Activated gamma-delta T cell treated with Interleukin-2 at 50 U/mL for 16 hours (primary cell): ENCODE measurements at regions not wholly inside any gene's neighbourhood (a gene's known extent, or its start where the extent isn't known, plus 50 kb on each side); places are given as distances from the start of the nearest gene placed in this dataset.

Experiments used
- DNase-seq: peaks from one replicate; pipeline ENCODE4 v3.0.0-alpha.2; 2020

DNA sequence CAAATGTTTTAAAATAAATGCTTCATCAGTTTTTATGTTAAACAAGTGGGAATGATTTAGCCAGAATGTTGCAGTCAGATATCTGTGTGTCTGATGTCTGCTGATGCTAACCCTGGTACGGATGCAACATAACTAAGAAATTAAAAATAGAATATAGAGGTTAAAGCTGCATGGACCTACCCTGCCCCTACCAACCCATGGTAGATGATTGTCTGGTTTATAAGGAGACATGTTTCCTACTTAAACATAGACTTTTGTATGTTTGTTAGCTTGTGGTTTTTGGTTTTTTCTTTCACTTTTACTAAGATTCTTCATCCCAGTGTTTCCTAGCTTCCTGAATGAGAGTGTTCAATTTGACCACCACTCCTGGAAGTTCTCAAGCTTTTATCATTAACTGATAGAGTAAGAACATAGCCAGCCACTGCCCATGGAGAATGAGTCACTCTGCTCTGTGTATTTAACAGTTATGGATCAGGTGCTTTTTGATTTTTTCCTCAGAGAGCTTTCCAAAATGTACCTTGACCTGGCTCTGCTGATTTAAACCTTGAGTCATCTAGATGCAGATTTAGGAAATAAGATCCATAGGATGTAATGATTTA lies 70.7 kb upstream of the VEPH1 start:
- DNase-seq = no peak

- no peak for DNase-seq
Measured at GRCh38 chr3:157573281-157573680, 70.1 kb upstream of the VEPH1 start.

DNA sequence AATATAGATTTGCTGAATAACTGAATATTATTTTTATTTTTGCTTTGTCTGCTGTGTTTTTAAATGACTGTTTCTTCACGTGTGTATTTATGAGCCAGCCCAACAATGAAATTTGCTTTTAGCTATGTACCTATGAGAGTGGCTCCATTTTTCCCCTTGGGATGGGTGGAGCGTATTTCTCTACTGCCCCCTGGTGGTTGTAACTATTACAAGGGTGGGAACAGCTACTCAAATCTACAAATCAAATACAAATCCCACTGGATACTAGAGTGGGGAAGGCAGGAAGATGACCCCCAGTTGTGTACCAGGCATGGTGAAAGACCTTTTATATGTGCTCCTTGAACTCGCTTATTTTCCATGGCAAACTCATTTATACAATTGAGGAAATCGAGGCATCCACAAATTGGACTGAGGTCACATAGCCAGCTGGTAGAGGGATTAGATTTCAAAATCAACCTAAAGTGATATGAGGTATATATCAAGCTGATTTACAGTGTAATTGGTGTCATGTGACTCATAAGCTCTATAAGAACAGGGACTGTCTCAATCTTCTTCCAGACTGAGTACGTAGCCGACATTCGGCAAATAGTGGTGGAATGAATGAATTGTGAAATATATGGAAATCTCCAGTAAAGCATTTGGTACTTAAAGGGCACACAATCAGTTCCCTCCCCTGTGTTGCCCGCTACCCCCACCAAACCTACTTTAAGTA lies 69.5 kb upstream of the VEPH1 start:
- DNase-seq = no peak

DNA sequence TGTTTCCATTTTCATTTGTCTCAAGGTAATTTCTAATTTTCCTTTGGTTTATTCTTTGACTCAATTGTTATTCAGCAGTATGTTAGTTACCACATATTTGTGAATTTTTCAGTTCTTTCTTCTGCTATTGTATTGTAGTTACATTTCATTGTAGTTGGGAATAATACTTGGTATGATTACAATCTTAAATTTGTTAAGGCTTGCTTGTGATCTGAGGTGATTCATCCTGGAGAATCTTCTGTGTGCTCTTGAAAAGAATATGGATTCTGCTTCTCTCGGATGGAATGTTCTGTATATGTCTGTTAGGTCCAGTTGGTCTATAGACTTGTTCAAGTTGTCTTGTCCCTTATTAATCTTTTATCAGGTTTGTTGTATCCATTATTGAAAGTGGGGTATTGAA lies 63.4 kb upstream of the VEPH1 start:
- no peak for DNase-seq

DNA sequence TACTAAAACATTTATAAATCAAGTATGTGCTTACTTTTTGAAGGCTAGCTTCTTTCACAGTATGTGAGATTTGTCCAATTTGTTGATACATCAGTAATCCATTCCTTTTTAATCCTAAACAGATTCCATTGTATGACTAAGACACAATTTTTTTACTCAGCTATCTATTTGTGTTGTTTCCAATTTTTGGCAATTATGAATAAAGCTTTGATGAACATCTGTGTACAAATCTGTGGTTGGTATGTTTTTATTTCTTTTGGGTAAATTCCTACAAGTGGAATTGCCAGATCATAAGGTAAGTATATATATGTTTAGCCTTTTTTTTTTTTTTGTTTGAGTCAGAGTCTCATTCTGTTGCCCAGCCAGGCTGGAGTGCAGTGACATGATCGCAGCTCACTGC lies 56.2 kb upstream of the VEPH1 start:
- DNase-seq = no peak
